ENCODE measurements at regions not wholly inside any gene's neighbourhood (a gene's known extent, or its start where the extent isn't known, plus 50 kb on each side); places are given as distances from the start of the nearest gene placed in this dataset.
A peak's percentile ranks its signal among the peaks of the same experiment; 100 is the strongest.

GRCh38 chr2:106041150-106041549, 153.0 kb downstream of the UXS1 start:
- no peak for DNase-seq (ENCODE audit: low read depth in 2 of 2)

- DNase-seq (ENCODE audit: low read depth in 2 of 2), result no peak
Observed at GRCh38 chr2:106039634-106040315, 154.3 kb downstream of the UXS1 start.

GRCh38 chr2:106038601-106039375, 155.3 kb downstream of the UXS1 start:
- DNase-seq (ENCODE audit: low read depth in 2 of 2), result no peak

- DNase-seq (ENCODE audit: low read depth in 2 of 2), result no peak
Observed at GRCh38 chr2:106037932-106038331, 156.2 kb downstream of the UXS1 start.

GRCh38 chr2:106037262-106037661, 156.8 kb downstream of the UXS1 start:
- no peak for DNase-seq (ENCODE audit: low read depth in 2 of 2)

GRCh38 chr2:106034325-106034724, 159.8 kb downstream of the UXS1 start:
- DNase-seq (ENCODE audit: low read depth in 2 of 2), result no peak

- peak in 1 of 2 donors; percentile 40 for DNase-seq (ENCODE audit: low read depth in 2 of 2)
Observed at GRCh38 chr2:106032676-106033075, 161.4 kb downstream of the UXS1 start.

- peak in 1 of 2 donors; percentile 82 for DNase-seq (ENCODE audit: low read depth in 2 of 2)
Observed at GRCh38 chr2:106030287-106031268, 163.5 kb downstream of the UXS1 start.

- DNase-seq (ENCODE audit: low read depth in 2 of 2), result no peak
Observed at GRCh38 chr2:106028192-106028591, 165.9 kb downstream of the UXS1 start.

- no peak for DNase-seq (ENCODE audit: low read depth in 2 of 2)
Observed at GRCh38 chr2:106026271-106027190, 167.6 kb downstream of the UXS1 start.

- DNase-seq (ENCODE audit: low read depth in 2 of 2), result no peak
Observed at GRCh38 chr2:106025796-106026195, 168.3 kb downstream of the UXS1 start.

GRCh38 chr2:106021662-106022028, 172.5 kb downstream of the UXS1 start:
- no peak for DNase-seq (ENCODE audit: low read depth in 2 of 2)

GRCh38 chr2:106020821-106021661, 173.1 kb downstream of the UXS1 start:
- DNase-seq (ENCODE audit: low read depth in 2 of 2), result no peak

GRCh38 chr2:106020032-106020431, 174.1 kb downstream of the UXS1 start:
- DNase-seq (ENCODE audit: low read depth in 2 of 2), result peak; percentile 15 to 36

- no peak for DNase-seq (ENCODE audit: low read depth in 2 of 2)
Observed at GRCh38 chr2:106018141-106018540, 176.0 kb downstream of the UXS1 start.

GRCh38 chr2:106012591-106013347, 181.3 kb downstream of the UXS1 start:
- DNase-seq (ENCODE audit: low read depth in 2 of 2), result no peak

GRCh38 chr2:106012001-106012590, 182.0 kb downstream of the UXS1 start:
- peak in 1 of 2 donors; percentile 39 for DNase-seq (ENCODE audit: low read depth in 2 of 2)

GRCh38 chr2:106011380-106011779, 182.7 kb downstream of the UXS1 start:
- DNase-seq (ENCODE audit: low read depth in 2 of 2), result peak; percentile 46 to 88
